ENCODE measurements at regions not wholly inside any gene's neighbourhood (a gene's known extent, or its start where the extent isn't known, plus 50 kb on each side); places are given as distances from the start of the nearest gene placed in this dataset.

DNA sequence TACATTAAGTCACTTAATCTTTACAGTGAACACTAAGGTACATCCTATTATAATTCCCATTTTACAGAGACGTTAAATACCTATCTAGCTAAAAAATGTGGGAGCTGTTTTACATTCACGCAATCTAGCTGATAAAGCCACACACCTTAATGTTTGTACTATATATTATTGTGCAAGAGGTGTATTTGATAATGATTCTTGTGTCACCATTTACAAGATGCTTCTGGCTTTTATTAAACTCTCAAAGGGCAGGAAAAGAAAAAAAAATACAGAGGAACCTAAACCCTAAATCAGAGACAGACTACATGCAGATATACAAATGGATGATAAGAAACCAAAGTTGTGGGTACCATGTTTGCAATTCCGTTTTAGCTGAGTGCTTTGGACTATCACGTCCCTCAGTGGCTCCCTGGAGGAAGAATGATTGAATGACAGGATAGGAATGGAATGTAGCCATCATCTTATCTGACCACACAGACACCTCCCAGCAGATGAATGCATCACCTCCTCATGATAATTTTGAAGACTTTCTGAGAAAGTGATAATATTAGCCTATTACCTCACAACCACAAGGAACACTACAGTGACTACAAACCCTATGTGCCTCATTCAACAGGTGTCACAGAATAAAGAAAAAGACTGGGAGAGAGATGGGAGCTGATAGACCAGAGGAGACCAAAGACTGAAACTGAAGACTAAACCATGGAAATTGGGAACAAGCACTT lies 230.5 kb upstream of the SERP2 start:
- TF ChIP-seq ZNF274 (IDR thresholded peaks at IDR 0.05; ENCODE audit: low read depth, low read length) (no peak), SUZ12 (IDR thresholded peaks at IDR 0.05; ENCODE audit: extremely low read depth, insufficient read depth, insufficient read length) (no peak), YY1 (IDR thresholded peaks at IDR 0.05; ENCODE audit: insufficient read depth, insufficient read length) (no peak)
